ENCODE measurements at regions not wholly inside any gene's neighbourhood (a gene's known extent, or its start where the extent isn't known, plus 50 kb on each side); places are given as distances from the start of the nearest gene placed in this dataset.

DNA sequence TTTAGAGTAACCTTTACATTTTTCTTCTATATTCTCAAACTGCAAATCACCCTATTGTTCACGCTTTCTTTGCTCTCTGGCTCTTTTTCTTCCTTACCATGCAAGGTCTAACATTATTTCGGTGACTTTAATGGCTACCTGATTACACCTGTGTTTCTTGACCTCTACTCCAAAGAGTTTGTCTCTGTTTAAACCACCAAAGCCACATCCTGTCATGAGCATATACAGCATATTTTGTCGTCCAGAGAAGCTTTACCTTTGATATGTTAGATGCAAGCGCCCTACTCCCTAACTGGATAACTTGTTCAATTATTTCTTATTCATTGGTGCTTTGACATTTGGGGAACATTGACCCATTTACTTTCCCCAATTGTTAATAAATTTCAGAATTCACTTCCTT lies 565.1 kb upstream of the GCFC2 start:
- intact Hi-C loops (cut with micrococcal nuclease; ENCODE audit: unreplicated experiment) (no loop called here), in situ Hi-C loops (cut with HindIII; ENCODE audit: extremely low pct_ligation_motif_present, low pct_unique_long_range_greater_than_20kb) (no loop called here)
- WGBS (ENCODE audit: low lambda C conversion rate), result 40% methylated on average over 4 of the region's 4 CpGs
- Histone ChIP-seq H3K4me1 (ENCODE audit: insufficient read depth, low read length) (no peaks in the 10 kb centered on the region), H3K4me3 (replicated peaks in 1 of 3; ENCODE audit: insufficient read depth in 1 of 3, low read depth in 2 of 3, low read length in 3 of 3) (no peak overlapping the region), H2AFZ (ENCODE audit: low read length) (no peak overlapping the region), H3K27me3 (ENCODE audit: control insufficient read depth in 1 of 2, insufficient read depth in 2 of 2, low read length in 2 of 2) (no peaks in the 10 kb centered on the region), H3K36me3 (replicated peaks in 1 of 2; ENCODE audit: control insufficient read depth in 1 of 2, insufficient read depth in 2 of 2, low read length in 2 of 2) (no peaks in the 10 kb centered on the region), H4K20me1 (ENCODE audit: insufficient read depth, low read length) (no peaks in the 10 kb centered on the region), H3K9ac (ENCODE audit: insufficient read depth, low read depth, low read length) (no peak overlapping the region), H3K79me2 (ENCODE audit: insufficient read depth, low read length) (no peaks in the 10 kb centered on the region), H3K9me3 (ENCODE audit: low read length) (no peaks in the 10 kb centered on the region), H3K4me2 (ENCODE audit: low read depth, low read length) (no peak overlapping the region), H3K27ac (ENCODE audit: extremely low read length, insufficient read depth, low read length) (no peak overlapping the region)
- DNase-seq (ENCODE audit: low spot score) (no peak), FAIRE-seq (no peak), ATAC-seq (no peak)
- ChIA-PET CTCF (ENCODE audit: low intra/inter-chr PET ratio, low total read pairs) (no interaction called here), POLR2A (no interaction called here)
- TF ChIP-seq POLR2AphosphoS2 (IDR thresholded peaks at IDR 0.05; ENCODE audit: low read depth, low read length) (no peak), TEAD2 (CRISPR knock-in tag; IDR thresholded peaks at IDR 0.05) (no peak), ZEB1 (IDR thresholded peaks at IDR 0.05; ENCODE audit: insufficient replicate concordance, low read depth) (no peak), SMAD1 (CRISPR knock-in tag; IDR thresholded peaks at IDR 0.05; ENCODE audit: borderline replicate concordance, low read depth) (no peak), ZNF724P (CRISPR knock-in tag; IDR thresholded peaks at IDR 0.05; ENCODE audit: borderline replicate concordance) (no peak), ZNF20 (CRISPR knock-in tag; IDR thresholded peaks at IDR 0.05) (no peak), HOXA7 (CRISPR knock-in tag; IDR thresholded peaks at IDR 0.05) (no peak), CHCHD3 (CRISPR knock-in tag; IDR thresholded peaks at IDR 0.05) (no peak)
- TF ChIP-seq, protein P1, sequence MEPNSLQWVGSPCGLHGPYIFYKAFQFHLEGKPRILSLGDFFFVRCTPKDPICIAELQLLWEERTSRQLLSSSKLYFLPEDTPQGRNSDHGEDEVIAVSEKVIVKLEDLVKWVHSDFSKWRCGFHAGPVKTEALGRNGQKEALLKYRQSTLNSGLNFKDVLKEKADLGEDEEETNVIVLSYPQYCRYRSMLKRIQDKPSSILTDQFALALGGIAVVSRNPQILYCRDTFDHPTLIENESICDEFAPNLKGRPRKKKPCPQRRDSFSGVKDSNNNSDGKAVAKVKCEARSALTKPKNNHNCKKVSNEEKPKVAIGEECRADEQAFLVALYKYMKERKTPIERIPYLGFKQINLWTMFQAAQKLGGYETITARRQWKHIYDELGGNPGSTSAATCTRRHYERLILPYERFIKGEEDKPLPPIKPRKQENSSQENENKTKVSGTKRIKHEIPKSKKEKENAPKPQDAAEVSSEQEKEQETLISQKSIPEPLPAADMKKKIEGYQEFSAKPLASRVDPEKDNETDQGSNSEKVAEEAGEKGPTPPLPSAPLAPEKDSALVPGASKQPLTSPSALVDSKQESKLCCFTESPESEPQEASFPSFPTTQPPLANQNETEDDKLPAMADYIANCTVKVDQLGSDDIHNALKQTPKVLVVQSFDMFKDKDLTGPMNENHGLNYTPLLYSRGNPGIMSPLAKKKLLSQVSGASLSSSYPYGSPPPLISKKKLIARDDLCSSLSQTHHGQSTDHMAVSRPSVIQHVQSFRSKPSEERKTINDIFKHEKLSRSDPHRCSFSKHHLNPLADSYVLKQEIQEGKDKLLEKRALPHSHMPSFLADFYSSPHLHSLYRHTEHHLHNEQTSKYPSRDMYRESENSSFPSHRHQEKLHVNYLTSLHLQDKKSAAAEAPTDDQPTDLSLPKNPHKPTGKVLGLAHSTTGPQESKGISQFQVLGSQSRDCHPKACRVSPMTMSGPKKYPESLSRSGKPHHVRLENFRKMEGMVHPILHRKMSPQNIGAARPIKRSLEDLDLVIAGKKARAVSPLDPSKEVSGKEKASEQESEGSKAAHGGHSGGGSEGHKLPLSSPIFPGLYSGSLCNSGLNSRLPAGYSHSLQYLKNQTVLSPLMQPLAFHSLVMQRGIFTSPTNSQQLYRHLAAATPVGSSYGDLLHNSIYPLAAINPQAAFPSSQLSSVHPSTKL (CRISPR knock-in tag; IDR thresholded peaks at IDR 0.05), result no peak
- TF ChIP-seq, protein P2, sequence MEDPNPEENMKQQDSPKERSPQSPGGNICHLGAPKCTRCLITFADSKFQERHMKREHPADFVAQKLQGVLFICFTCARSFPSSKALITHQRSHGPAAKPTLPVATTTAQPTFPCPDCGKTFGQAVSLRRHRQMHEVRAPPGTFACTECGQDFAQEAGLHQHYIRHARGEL (CRISPR knock-in tag; IDR thresholded peaks at IDR 0.05), result no peak
- TF ChIP-seq, protein P3, sequence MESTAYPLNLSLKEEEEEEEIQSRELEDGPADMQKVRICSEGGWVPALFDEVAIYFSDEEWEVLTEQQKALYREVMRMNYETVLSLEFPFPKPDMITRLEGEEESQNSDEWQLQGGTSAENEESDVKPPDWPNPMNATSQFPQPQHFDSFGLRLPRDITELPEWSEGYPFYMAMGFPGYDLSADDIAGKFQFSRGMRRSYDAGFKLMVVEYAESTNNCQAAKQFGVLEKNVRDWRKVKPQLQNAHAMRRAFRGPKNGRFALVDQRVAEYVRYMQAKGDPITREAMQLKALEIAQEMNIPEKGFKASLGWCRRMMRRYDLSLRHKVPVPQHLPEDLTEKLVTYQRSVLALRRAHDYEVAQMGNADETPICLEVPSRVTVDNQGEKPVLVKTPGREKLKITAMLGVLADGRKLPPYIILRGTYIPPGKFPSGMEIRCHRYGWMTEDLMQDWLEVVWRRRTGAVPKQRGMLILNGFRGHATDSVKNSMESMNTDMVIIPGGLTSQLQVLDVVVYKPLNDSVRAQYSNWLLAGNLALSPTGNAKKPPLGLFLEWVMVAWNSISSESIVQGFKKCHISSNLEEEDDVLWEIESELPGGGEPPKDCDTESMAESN (CRISPR knock-in tag; conservative IDR thresholded peaks at IDR 0.05), result no peak
- TF ChIP-seq, protein P4, sequence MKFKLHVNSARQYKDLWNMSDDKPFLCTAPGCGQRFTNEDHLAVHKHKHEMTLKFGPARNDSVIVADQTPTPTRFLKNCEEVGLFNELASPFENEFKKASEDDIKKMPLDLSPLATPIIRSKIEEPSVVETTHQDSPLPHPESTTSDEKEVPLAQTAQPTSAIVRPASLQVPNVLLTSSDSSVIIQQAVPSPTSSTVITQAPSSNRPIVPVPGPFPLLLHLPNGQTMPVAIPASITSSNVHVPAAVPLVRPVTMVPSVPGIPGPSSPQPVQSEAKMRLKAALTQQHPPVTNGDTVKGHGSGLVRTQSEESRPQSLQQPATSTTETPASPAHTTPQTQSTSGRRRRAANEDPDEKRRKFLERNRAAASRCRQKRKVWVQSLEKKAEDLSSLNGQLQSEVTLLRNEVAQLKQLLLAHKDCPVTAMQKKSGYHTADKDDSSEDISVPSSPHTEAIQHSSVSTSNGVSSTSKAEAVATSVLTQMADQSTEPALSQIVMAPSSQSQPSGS (CRISPR knock-in tag; IDR thresholded peaks at IDR 0.05), result no peak
- TF ChIP-seq, protein P5, sequence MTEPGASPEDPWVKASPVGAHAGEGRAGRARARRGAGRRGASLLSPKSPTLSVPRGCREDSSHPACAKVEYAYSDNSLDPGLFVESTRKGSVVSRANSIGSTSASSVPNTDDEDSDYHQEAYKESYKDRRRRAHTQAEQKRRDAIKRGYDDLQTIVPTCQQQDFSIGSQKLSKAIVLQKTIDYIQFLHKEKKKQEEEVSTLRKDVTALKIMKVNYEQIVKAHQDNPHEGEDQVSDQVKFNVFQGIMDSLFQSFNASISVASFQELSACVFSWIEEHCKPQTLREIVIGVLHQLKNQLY (CRISPR knock-in tag; IDR thresholded peaks at IDR 0.05), result no peak
- BruUV-seq (replicated peaks), result no TSS peak
